ENCODE measurements at regions not wholly inside any gene's neighbourhood (a gene's known extent, or its start where the extent isn't known, plus 50 kb on each side); places are given as distances from the start of the nearest gene placed in this dataset.

- TF ChIP-seq, protein P1, sequence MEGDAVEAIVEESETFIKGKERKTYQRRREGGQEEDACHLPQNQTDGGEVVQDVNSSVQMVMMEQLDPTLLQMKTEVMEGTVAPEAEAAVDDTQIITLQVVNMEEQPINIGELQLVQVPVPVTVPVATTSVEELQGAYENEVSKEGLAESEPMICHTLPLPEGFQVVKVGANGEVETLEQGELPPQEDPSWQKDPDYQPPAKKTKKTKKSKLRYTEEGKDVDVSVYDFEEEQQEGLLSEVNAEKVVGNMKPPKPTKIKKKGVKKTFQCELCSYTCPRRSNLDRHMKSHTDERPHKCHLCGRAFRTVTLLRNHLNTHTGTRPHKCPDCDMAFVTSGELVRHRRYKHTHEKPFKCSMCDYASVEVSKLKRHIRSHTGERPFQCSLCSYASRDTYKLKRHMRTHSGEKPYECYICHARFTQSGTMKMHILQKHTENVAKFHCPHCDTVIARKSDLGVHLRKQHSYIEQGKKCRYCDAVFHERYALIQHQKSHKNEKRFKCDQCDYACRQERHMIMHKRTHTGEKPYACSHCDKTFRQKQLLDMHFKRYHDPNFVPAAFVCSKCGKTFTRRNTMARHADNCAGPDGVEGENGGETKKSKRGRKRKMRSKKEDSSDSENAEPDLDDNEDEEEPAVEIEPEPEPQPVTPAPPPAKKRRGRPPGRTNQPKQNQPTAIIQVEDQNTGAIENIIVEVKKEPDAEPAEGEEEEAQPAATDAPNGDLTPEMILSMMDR (conservative IDR thresholded peaks at IDR 0.05; ENCODE audit: low read length): no peak
- H3K4me3 ChIP-seq (ENCODE audit: low read length): no peak overlapping the region
- no peak for DNase-seq (ENCODE audit: low read depth)
Measured at GRCh38 chr5:6253281-6253680, 125.1 kb downstream of the MED10 start.

GRCh38 chr5:6252581-6252980 is 125.8 kb downstream of the MED10 start:
- DNase-seq (ENCODE audit: low read depth): no peak
- TF ChIP-seq, protein P1 (conservative IDR thresholded peaks at IDR 0.05; ENCODE audit: low read length): no peak
- no peak overlapping the region for H3K4me3 ChIP-seq (ENCODE audit: low read length)

DNA sequence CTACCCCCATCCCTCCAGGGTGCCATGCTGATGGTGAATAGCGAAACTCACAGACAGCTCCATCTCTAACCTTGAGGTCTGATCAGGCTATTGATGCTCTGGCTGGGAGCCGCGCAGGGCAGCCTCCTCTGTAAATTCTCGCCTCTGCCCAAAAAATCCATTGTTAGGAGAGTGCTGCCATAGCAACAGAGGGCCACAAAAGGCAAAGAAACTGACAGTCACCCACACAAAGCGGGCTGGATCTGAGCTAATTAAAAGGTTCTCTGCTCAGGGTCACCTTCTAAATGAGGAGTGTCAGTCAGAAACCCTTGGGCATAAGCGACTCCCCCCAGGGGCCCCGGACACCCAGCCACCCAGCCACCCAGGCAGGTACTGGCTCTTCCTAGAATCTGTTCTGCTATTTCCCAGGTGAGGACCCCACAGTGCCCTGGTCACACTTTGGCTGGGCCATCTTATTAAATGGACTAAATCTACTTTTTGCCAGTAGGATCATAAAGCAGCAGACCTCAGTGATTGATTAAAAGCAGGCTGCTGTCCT is 126.7 kb downstream of the MED10 start:
- DNase-seq (ENCODE audit: low read depth): no peak
- no peak overlapping the region for H3K4me3 ChIP-seq (ENCODE audit: low read length)
- TF ChIP-seq, protein P1 (conservative IDR thresholded peaks at IDR 0.05; ENCODE audit: low read length): no peak

DNA sequence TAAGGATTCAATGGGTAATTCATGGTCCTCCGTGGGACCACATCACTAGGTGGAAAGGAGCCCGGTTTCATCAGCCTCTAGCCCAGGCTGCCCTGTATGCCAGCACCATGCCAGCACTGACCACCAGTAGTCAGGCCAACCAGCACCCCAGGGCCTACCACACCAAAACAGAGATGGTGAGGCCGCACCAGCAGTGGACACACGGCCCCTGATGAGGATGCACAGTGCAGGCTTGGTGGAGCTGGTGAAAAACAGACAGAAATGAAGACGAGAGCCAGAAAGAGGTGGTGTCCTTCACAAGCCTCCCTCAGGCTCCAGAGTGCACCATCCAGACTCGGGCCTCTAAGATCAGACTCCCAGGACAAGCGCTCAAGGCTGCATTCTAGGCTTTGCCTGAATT is 128.2 kb downstream of the MED10 start:
- TF ChIP-seq, protein P1 (conservative IDR thresholded peaks at IDR 0.05; ENCODE audit: low read length): no peak
- DNase-seq (ENCODE audit: low read depth): no peak
- no peak overlapping the region for H3K4me3 ChIP-seq (ENCODE audit: low read length)

DNA sequence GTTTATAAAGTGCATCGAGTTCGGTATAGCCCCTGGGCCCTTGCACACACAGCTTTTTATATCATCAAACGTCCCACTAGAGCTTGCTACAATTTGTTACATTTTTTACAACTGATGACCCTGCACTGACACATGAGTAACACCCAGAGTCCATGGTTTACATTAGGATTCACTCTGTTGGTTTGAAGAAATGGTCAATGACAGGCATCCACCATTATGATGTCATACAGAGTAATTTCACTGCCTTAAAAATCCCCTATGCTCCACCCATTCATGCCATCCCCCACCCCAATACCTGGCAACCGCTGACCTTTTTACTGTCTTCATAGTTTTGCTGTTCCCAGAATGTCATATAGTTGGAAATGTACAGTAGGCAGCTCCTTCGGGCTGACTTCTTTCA is 130.2 kb downstream of the MED10 start:
- no peak overlapping the region for H3K4me3 ChIP-seq (ENCODE audit: low read length)
- no peak for DNase-seq (ENCODE audit: low read depth)
- TF ChIP-seq, protein P1 (conservative IDR thresholded peaks at IDR 0.05; ENCODE audit: low read length): no peak

DNA sequence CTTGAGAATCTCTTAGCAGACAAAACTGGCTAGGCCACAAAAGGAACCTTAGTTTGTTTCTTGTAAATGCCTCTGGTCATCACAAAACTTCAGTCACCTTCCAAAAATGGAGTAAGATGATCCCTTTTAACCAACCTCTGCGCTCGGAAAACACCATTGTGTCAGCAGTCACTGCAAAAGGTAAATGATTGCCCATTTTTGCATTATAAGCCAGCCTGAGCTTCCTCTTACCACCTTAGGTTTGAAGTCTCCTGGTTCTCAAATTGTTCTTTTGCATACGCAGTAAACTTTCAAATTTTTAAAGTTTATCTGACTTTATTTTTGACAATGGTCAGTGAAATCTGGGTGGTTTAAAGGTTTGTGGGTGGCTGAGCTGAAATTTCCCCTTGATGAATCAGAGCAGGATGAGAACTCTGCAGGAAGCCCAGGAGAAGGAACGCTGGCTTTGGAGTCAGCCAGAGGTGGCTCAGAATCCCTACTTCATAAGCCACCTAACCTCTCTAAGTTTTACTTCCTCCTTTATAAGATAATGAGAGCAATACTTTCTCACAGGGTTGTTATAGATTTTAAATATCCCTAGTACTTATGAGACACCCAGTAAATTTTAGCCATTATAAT is 131.4 kb downstream of the MED10 start:
- DNase-seq (ENCODE audit: low read depth): no peak
- TF ChIP-seq, protein P1 (conservative IDR thresholded peaks at IDR 0.05; ENCODE audit: low read length): no peak
- H3K4me3 ChIP-seq (ENCODE audit: low read length): no peak overlapping the region

DNA sequence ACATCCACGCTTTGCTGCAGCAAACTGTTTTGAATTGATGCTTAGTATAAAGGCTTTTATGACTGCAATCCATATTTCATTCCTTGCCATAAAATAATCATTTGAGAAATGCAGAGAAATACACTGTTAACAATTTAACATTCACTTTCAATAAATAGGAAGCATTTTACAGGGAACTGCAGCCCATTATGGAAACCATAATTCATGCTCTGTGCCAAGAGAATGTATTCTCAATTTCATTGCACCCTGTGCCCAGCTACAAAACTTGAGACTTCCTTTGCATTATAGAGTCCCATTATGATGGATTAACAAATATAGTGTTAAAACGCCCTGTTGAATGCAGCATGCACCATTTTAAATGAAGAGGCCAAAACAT is 134.0 kb downstream of the MED10 start:
- no peak for DNase-seq (ENCODE audit: low read depth)
- no peak overlapping the region for H3K4me3 ChIP-seq (ENCODE audit: low read length)
- TF ChIP-seq, protein P1 (conservative IDR thresholded peaks at IDR 0.05; ENCODE audit: low read length): no peak
